ENCODE measurements at regions not wholly inside any gene's neighbourhood (a gene's known extent, or its start where the extent isn't known, plus 50 kb on each side); places are given as distances from the start of the nearest gene placed in this dataset.
"Not testable (repeated sequence)": the region's sequence is repeated elsewhere in the genome, so short reads cannot be mapped to it uniquely, and the experiment has no call there.

DNA sequence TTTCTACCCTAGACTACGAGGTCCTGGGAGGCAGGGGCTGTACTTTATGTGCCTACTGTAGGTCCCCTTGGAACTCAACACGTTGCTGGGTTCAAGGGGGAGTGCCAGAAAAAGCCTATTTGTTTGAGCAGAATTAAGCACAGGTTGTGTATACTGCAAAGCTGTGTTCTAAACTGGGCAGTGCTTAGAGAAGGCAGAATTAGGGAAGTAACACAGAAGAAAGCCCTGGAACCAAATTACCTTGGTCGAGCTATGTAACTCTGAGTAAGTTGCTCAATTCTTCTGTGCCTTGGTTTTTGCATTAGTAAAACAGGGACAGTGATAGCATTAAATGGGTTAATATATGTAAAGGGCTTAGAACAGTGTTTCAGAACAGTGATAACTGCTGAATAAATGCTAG, 245.0 kb upstream of the SFRP2 start:
- no peaks in the 10 kb centered on the region for H3K36me3 ChIP-seq (ENCODE audit: control insufficient read depth in 1 of 2, insufficient read depth in 2 of 2, low read length in 2 of 2)
- no peak overlapping the region for H3K9ac ChIP-seq (ENCODE audit: low read depth in 1 of 2, low read length in 2 of 2)
- no peaks in the 10 kb centered on the region for H3K27me3 ChIP-seq (ENCODE audit: control insufficient read depth in 1 of 2, insufficient read depth in 2 of 2, low read length in 2 of 2)
- no peaks in the 10 kb centered on the region for H3K4me1 ChIP-seq (ENCODE audit: control insufficient read depth in 1 of 2, insufficient read depth in 2 of 2, low read length in 2 of 2)
- H3K9me3 ChIP-seq (ENCODE audit: control insufficient read depth in 1 of 2, low read length in 2 of 2): no peaks in the 10 kb centered on the region
- no peak overlapping the region for H3K4me3 ChIP-seq (ENCODE audit: low read depth in 1 of 2, low read length in 2 of 2)
- no peak overlapping the region for H3K27ac ChIP-seq (ENCODE audit: low read depth, low read length)

DNA sequence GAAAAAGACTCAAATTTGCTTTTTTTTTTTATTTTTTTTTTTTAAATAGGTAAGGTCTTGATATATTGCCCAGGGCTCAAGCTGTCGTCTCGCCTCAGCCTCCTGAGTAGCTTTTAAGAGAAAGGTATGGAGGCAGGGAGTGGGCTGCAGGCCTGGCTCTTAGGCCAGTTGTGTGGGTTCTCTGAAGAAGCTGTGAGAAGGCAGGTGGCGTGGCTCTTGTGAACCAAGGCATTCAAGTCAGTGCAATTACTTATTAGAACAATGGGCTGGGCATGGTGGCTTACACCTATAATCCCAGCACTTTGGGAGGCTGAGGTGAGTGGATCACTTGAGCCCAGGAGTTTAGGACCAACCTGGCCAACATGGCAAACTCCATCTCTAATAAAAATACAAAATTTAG, 244.0 kb upstream of the SFRP2 start:
- Histone ChIP-seq H3K27ac (ENCODE audit: low read depth, low read length) (no peak overlapping the region), H3K4me1 (ENCODE audit: control insufficient read depth in 1 of 2, insufficient read depth in 2 of 2, low read length in 2 of 2) (no peaks in the 10 kb centered on the region), H3K9me3 (ENCODE audit: control insufficient read depth in 1 of 2, low read length in 2 of 2) (no peaks in the 10 kb centered on the region), H3K27me3 (ENCODE audit: control insufficient read depth in 1 of 2, insufficient read depth in 2 of 2, low read length in 2 of 2) (no peaks in the 10 kb centered on the region), H3K36me3 (ENCODE audit: control insufficient read depth in 1 of 2, insufficient read depth in 2 of 2, low read length in 2 of 2) (no peaks in the 10 kb centered on the region), H3K4me3 (ENCODE audit: low read depth in 1 of 2, low read length in 2 of 2) (no peak overlapping the region), H3K9ac (ENCODE audit: low read depth in 1 of 2, low read length in 2 of 2) (no peak overlapping the region)

DNA sequence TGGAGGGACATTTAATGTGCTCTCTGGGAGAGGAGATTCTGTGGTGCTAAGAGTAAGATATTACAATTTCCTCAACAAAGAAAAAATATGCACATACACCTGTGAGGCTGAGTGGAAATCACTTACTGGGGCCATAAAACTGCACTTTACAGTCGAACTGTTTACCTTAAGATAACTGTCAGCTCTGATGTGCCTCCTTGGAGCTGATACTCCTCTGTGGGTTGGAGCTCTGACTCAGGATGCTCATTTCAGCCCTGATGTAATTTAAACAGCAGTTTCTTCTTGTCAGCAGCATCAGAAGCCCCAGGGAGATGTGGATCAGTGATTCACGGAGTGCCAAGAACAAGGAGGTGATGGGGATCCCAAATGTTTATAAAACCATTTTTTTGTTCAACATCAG, 241.9 kb upstream of the SFRP2 start:
- Histone ChIP-seq H3K27ac (ENCODE audit: low read depth, low read length) (no peak overlapping the region), H3K36me3 (ENCODE audit: control insufficient read depth in 1 of 2, insufficient read depth in 2 of 2, low read length in 2 of 2) (no peaks in the 10 kb centered on the region), H3K4me1 (ENCODE audit: control insufficient read depth in 1 of 2, insufficient read depth in 2 of 2, low read length in 2 of 2) (no peaks in the 10 kb centered on the region), H3K9ac (ENCODE audit: low read depth in 1 of 2, low read length in 2 of 2) (no peak overlapping the region), H3K4me3 (ENCODE audit: low read depth in 1 of 2, low read length in 2 of 2) (no peak overlapping the region), H3K9me3 (ENCODE audit: control insufficient read depth in 1 of 2, low read length in 2 of 2) (no peaks in the 10 kb centered on the region), H3K27me3 (ENCODE audit: control insufficient read depth in 1 of 2, insufficient read depth in 2 of 2, low read length in 2 of 2) (no peaks in the 10 kb centered on the region)

DNA sequence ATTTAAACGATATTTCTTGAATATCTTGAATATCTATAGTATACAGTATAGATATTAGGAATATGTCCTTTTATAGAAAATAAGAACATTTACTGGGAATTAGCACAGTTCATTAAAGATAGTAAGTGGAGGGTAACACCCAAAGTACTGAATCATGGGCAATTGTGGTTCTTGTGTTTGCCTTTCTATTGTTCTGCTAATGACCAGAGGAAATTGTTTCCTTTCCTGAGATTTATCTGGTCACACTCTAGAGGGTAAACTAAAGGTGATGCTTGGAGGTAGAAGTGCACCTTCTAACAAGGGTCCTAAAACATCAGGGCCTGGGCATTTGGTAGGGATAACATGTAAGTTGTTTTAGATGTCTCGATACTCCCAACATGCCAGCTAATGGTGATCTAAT, 241.3 kb upstream of the SFRP2 start:
- Histone ChIP-seq H3K36me3 (ENCODE audit: control insufficient read depth in 1 of 2, insufficient read depth in 2 of 2, low read length in 2 of 2) (no peaks in the 10 kb centered on the region), H3K9ac (ENCODE audit: low read depth in 1 of 2, low read length in 2 of 2) (no peak overlapping the region), H3K9me3 (ENCODE audit: control insufficient read depth in 1 of 2, low read length in 2 of 2) (no peaks in the 10 kb centered on the region), H3K27me3 (ENCODE audit: control insufficient read depth in 1 of 2, insufficient read depth in 2 of 2, low read length in 2 of 2) (no peaks in the 10 kb centered on the region), H3K27ac (ENCODE audit: low read depth, low read length) (no peak overlapping the region), H3K4me1 (ENCODE audit: control insufficient read depth in 1 of 2, insufficient read depth in 2 of 2, low read length in 2 of 2) (no peaks in the 10 kb centered on the region), H3K4me3 (ENCODE audit: low read depth in 1 of 2, low read length in 2 of 2) (no peak overlapping the region)

DNA sequence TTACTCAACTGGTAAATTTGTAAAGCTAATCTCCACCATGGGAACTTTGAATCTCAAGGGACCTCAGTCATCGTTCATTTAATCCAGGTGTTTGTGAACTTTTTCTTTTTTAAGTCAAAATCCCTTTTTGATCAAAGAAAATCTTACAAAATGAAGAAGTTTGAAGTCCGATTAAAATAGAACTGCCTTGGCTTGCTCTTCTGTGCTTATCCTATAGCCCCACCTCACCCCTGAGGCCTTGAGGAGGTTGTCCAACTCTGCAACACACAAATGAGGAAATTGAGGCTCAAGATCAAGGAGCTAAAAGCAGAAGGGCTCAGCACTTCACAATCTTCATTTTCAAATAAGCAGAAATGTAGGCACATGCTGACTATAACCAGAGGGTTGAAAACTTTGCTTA, 240.3 kb upstream of the SFRP2 start:
- no peak overlapping the region for H3K9ac ChIP-seq (ENCODE audit: low read depth in 1 of 2, low read length in 2 of 2)
- no peak overlapping the region for H3K27ac ChIP-seq (ENCODE audit: low read depth, low read length)
- no peaks in the 10 kb centered on the region for H3K9me3 ChIP-seq (ENCODE audit: control insufficient read depth in 1 of 2, low read length in 2 of 2)
- no peaks in the 10 kb centered on the region for H3K4me1 ChIP-seq (ENCODE audit: control insufficient read depth in 1 of 2, insufficient read depth in 2 of 2, low read length in 2 of 2)
- no peaks in the 10 kb centered on the region for H3K36me3 ChIP-seq (ENCODE audit: control insufficient read depth in 1 of 2, insufficient read depth in 2 of 2, low read length in 2 of 2)
- H3K27me3 ChIP-seq (ENCODE audit: control insufficient read depth in 1 of 2, insufficient read depth in 2 of 2, low read length in 2 of 2): no peaks in the 10 kb centered on the region
- no peak overlapping the region for H3K4me3 ChIP-seq (ENCODE audit: low read depth in 1 of 2, low read length in 2 of 2)

DNA sequence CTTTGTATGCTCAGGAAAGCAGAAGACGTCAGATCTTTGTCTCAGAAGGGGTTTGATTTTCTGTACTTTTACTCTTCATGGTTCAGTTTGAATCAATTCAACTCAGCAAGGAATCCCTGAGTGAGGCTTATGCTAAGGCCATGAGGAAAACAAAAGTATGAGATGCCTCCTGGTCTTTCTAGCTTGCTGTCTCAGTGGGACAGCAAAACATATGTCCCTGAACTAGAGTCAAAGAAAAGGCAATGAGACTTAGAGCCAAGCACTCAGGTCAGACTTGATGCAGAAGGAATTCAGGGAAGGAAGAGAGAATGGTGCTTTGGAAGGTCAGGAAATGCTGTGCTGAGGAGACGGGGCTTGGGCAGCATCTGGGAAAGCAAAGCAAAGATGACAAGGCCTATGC, 236.2 kb upstream of the SFRP2 start:
- H3K4me3 ChIP-seq (ENCODE audit: low read depth in 1 of 2, low read length in 2 of 2): no peak overlapping the region
- no peak overlapping the region for H3K9ac ChIP-seq (ENCODE audit: low read depth in 1 of 2, low read length in 2 of 2)
- H3K9me3 ChIP-seq (ENCODE audit: control insufficient read depth in 1 of 2, low read length in 2 of 2): no peaks in the 10 kb centered on the region
- H3K4me1 ChIP-seq (ENCODE audit: control insufficient read depth in 1 of 2, insufficient read depth in 2 of 2, low read length in 2 of 2): no peaks in the 10 kb centered on the region
- no peaks in the 10 kb centered on the region for H3K27me3 ChIP-seq (ENCODE audit: control insufficient read depth in 1 of 2, insufficient read depth in 2 of 2, low read length in 2 of 2)
- no peak overlapping the region for H3K27ac ChIP-seq (ENCODE audit: low read depth, low read length)
- no peaks in the 10 kb centered on the region for H3K36me3 ChIP-seq (ENCODE audit: control insufficient read depth in 1 of 2, insufficient read depth in 2 of 2, low read length in 2 of 2)

DNA sequence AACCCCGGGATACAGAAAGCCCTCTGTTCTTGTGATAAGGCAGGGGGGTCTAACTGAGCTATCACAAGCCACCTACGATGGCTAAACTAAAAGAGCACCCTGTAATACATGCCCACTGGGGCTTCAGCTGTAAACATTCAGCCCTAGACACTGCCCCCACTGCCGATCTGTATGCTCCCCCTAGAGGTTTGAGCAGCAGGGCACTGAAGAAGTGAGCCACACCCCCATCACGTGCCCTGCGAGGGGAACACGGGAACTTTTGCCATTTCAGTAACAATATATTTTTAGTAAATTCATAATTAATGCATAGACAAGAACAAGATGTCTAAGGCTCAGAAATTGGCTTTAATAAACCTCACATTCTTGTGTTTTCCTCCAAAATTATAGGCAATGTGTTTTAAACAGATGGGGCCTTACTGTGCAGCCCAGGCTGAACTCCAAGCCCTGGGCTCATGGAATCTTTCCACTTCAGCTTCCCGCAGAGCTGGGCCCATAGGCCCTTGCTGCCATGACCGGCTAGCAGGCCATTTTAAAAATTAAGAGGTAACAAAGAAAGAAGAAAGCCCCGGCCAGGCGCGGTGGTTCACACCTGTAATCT, 235.3 kb upstream of the SFRP2 start:
- no peaks in the 10 kb centered on the region for H3K27me3 ChIP-seq (ENCODE audit: control insufficient read depth in 1 of 2, insufficient read depth in 2 of 2, low read length in 2 of 2)
- H3K27ac ChIP-seq (ENCODE audit: low read depth, low read length): no peak overlapping the region
- H3K9me3 ChIP-seq (ENCODE audit: control insufficient read depth in 1 of 2, low read length in 2 of 2): no peaks in the 10 kb centered on the region
- H3K36me3 ChIP-seq (ENCODE audit: control insufficient read depth in 1 of 2, insufficient read depth in 2 of 2, low read length in 2 of 2): no peaks in the 10 kb centered on the region
- no peak overlapping the region for H3K4me3 ChIP-seq (ENCODE audit: low read depth in 1 of 2, low read length in 2 of 2)
- H3K4me1 ChIP-seq (ENCODE audit: control insufficient read depth in 1 of 2, insufficient read depth in 2 of 2, low read length in 2 of 2): no peaks in the 10 kb centered on the region
- no peak overlapping the region for H3K9ac ChIP-seq (ENCODE audit: low read depth in 1 of 2, low read length in 2 of 2)

DNA sequence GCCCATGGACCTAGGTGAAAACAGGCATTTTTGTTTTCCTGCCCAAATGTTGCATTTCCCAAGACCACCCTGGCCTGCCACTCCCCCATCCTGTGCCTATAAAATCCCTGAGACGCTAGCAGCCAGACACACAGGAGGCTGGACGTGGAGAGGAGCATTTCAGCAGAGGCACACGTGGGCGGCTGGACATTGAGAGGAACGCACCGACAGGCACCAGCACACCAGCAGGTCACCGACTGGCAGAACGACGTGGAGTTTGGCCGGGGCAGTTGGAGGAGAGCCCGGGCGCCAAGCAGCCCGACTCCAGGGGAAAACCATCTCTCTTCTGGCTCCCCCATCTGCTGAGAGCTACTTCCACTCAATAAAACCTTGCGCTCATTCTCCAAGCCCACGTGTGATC, 234.8 kb upstream of the SFRP2 start:
- H3K4me1 ChIP-seq (ENCODE audit: control insufficient read depth in 1 of 2, insufficient read depth in 2 of 2, low read length in 2 of 2); H3K27ac ChIP-seq (ENCODE audit: low read depth, low read length); H3K27me3 ChIP-seq (ENCODE audit: control insufficient read depth in 1 of 2, insufficient read depth in 2 of 2, low read length in 2 of 2); H3K9ac ChIP-seq (ENCODE audit: low read depth in 1 of 2, low read length in 2 of 2); H3K36me3 ChIP-seq (ENCODE audit: control insufficient read depth in 1 of 2, insufficient read depth in 2 of 2, low read length in 2 of 2); H3K4me3 ChIP-seq (ENCODE audit: low read depth in 1 of 2, low read length in 2 of 2); H3K9me3 ChIP-seq (ENCODE audit: control insufficient read depth in 1 of 2, low read length in 2 of 2): not testable (repeated sequence)

DNA sequence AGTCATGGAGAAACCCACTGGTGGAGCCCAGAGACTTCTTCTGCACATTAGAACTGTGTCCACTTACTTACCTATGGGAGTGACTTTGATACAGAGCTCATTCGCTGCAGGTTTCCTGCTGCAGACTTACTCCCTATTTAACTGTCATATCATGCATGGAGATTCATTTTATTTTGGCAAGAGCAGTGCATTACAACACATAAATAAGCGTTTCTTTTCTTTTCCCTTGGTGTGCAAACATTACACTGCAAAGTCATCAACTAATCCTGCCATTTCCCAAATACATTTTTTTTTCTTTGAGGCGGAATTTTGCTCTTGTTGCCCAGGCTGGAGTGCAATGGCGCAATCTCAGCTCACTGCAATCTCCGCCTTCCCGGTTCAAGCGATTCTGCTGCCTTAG, 230.9 kb upstream of the SFRP2 start:
- Histone ChIP-seq H3K27ac (ENCODE audit: low read depth, low read length) (no peak overlapping the region), H3K4me3 (ENCODE audit: low read depth in 1 of 2, low read length in 2 of 2) (no peak overlapping the region), H3K36me3 (ENCODE audit: control insufficient read depth in 1 of 2, insufficient read depth in 2 of 2, low read length in 2 of 2) (no peaks in the 10 kb centered on the region), H3K9ac (ENCODE audit: low read depth in 1 of 2, low read length in 2 of 2) (no peak overlapping the region), H3K27me3 (ENCODE audit: control insufficient read depth in 1 of 2, insufficient read depth in 2 of 2, low read length in 2 of 2) (no peaks in the 10 kb centered on the region), H3K4me1 (ENCODE audit: control insufficient read depth in 1 of 2, insufficient read depth in 2 of 2, low read length in 2 of 2) (no peaks in the 10 kb centered on the region), H3K9me3 (ENCODE audit: control insufficient read depth in 1 of 2, low read length in 2 of 2) (no peaks in the 10 kb centered on the region)

DNA sequence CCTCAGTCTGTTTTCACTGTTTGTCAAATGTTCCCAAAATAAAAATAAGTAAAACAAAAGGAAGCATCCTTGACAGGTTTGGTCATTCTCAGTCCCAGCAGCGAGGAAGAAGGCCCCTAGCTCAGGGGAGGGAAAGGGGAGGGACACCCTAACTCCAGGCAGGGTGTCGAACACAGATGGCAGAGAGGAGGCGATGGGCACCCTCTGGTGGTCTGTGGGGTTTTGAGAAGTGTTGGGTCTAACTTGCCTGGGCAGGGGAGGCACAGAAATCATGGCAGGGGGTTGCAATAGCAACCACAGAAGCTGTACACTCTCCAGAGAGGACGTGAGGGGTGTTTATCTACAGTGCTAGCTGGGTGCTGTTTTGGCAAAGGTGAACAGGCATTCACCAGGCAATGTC, 229.8 kb upstream of the SFRP2 start:
- H3K4me1 ChIP-seq (ENCODE audit: control insufficient read depth in 1 of 2, insufficient read depth in 2 of 2, low read length in 2 of 2): no peaks in the 10 kb centered on the region
- no peaks in the 10 kb centered on the region for H3K27me3 ChIP-seq (ENCODE audit: control insufficient read depth in 1 of 2, insufficient read depth in 2 of 2, low read length in 2 of 2)
- H3K4me3 ChIP-seq (ENCODE audit: low read depth in 1 of 2, low read length in 2 of 2): no peak overlapping the region
- no peak overlapping the region for H3K27ac ChIP-seq (ENCODE audit: low read depth, low read length)
- H3K9ac ChIP-seq (ENCODE audit: low read depth in 1 of 2, low read length in 2 of 2): no peak overlapping the region
- H3K36me3 ChIP-seq (ENCODE audit: control insufficient read depth in 1 of 2, insufficient read depth in 2 of 2, low read length in 2 of 2): no peaks in the 10 kb centered on the region
- no peaks in the 10 kb centered on the region for H3K9me3 ChIP-seq (ENCODE audit: control insufficient read depth in 1 of 2, low read length in 2 of 2)

DNA sequence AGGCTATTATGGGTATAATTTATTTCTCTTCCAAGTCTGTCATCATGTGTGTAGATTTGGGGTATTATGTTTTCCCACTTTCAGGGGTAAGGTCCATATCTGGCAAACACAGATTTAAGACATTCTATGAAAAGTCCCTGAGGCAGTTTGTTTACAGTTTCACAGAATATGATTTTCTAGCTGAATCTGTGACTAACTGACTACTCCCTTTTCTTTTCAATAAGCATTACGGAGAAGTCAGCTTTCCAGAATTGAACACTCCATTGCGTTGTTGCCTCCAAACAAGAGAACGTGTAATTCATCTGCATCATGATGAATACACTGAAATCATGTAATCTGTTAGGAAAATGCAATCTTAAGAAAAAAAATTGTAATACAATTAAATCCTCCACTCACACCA, 226.7 kb upstream of the SFRP2 start:
- Histone ChIP-seq H3K36me3 (ENCODE audit: control insufficient read depth in 1 of 2, insufficient read depth in 2 of 2, low read length in 2 of 2) (no peaks in the 10 kb centered on the region), H3K27ac (ENCODE audit: low read depth, low read length) (no peak overlapping the region), H3K9ac (ENCODE audit: low read depth in 1 of 2, low read length in 2 of 2) (no peak overlapping the region), H3K4me3 (ENCODE audit: low read depth in 1 of 2, low read length in 2 of 2) (no peak overlapping the region), H3K4me1 (ENCODE audit: control insufficient read depth in 1 of 2, insufficient read depth in 2 of 2, low read length in 2 of 2) (no peaks in the 10 kb centered on the region), H3K9me3 (ENCODE audit: control insufficient read depth in 1 of 2, low read length in 2 of 2) (no peaks in the 10 kb centered on the region), H3K27me3 (ENCODE audit: control insufficient read depth in 1 of 2, insufficient read depth in 2 of 2, low read length in 2 of 2) (no peaks in the 10 kb centered on the region)
